Stimulated activated CD4-positive, alpha-beta T cell treated with anti-CD3 and anti-CD28 coated beads, Interleukin-4, amount 100 ng/mL, for 24 hours (primary cell): ENCODE measurements at regions not wholly inside any gene's neighbourhood (a gene's known extent, or its start where the extent isn't known, plus 50 kb on each side); places are given as distances from the start of the nearest gene placed in this dataset.

Experiments used
- DNase-seq: peaks from one replicate; pipeline ENCODE4 v3.0.0-alpha.2; 2020

GRCh38 chr21:24989516-24989915, 617.8 kb downstream of the MRPL39 start:
- no peak for DNase-seq

- DNase-seq: no peak
Observed at GRCh38 chr21:24988941-24989340, 618.3 kb downstream of the MRPL39 start.

- DNase-seq: no peak
Observed at GRCh38 chr21:24976238-24976637, 631.0 kb downstream of the MRPL39 start.

- no peak for DNase-seq
Observed at GRCh38 chr21:24969068-24969467, 638.2 kb downstream of the MRPL39 start.

- DNase-seq: no peak
Observed at GRCh38 chr21:24955275-24955961, 651.9 kb downstream of the MRPL39 start.

- DNase-seq: no peak
Observed at GRCh38 chr21:24948186-24948585, 659.1 kb downstream of the MRPL39 start.

GRCh38 chr21:24945910-24946309, 661.4 kb downstream of the MRPL39 start:
- DNase-seq: no peak

GRCh38 chr21:24941316-24942185, 665.7 kb downstream of the MRPL39 start:
- no peak for DNase-seq

- DNase-seq: no peak
Observed at GRCh38 chr21:24939291-24939690, 668.0 kb downstream of the MRPL39 start.

DNA sequence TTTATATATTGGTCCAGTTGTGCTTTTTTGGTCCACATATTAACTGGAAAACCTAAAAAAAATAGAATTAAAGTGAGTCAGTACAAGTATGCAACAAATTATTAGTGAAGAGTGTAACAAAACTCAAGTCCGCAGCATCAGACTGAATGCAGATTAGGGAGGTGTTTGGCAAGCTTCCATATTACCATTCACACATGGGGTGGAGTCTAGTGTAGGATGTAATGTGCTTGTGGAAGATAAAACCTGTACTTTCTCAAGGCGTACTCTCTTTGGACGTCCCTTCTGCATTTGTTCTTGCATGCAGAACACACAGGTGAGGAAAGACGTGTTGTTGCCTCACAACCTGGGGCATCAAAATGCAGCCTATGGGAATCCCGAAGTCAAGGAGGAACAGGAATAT, 668.7 kb downstream of the MRPL39 start:
- no peak for DNase-seq

GRCh38 chr21:24935991-24936390, 671.3 kb downstream of the MRPL39 start:
- DNase-seq: no peak

DNA sequence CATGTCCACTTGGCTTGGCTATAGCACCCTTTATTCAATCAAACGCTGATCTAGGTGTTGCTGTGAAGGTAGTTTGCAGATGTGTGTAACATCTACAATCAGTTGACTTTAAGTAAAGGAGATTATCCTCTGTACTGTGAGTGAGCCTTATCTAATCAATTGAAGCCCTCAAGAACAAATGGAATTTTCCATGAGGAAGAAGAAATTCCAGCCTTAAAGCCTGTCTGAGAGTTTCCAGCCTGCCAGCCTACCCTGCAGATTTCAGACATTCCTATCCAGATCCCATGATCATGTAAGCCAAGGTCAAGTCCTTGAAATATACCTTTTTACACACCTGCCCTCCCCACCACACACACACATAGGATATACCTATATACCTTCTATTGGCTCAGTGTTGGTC, 696.7 kb downstream of the MRPL39 start:
- DNase-seq: no peak

- DNase-seq: no peak
Observed at GRCh38 chr21:24903994-24904635, 703.2 kb downstream of the MRPL39 start.

DNA sequence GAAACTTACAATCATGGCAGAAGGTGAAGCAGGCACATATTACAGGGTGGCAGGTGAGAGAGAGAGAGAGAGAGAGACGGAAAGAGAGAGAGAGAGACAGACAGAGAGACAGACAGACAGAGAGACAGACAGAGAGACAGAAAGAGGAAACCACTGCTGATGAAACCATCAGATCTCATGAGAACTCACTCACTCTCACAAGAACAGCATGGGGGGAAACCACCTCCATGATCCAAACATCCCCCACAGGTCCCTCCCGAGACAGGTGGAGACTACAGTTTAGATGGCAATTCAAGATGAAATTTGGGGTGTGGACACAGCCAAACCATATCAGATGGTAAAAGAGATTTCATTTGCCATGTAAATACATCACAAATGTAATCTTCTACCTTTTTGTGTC, 708.1 kb downstream of the MRPL39 start:
- DNase-seq: no peak

DNA sequence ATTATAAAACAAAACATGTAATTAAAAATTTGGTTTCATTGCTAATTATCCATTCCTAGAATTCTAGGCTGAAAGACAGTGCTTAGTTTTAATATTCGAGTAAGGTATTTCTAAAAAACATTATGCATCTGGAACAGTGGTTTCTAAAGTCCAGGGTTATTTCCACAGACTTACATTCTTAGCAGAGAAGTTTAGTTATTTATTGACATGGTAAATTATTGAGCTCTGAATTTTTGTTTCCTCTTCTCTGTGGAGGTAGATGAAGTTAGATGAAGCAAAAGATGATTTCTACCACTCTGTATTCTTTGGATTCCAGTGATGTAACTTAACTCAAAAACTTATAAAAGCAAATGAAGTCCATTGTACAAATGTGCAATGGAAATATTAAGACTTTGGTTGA, 709.4 kb downstream of the MRPL39 start:
- DNase-seq: no peak

DNA sequence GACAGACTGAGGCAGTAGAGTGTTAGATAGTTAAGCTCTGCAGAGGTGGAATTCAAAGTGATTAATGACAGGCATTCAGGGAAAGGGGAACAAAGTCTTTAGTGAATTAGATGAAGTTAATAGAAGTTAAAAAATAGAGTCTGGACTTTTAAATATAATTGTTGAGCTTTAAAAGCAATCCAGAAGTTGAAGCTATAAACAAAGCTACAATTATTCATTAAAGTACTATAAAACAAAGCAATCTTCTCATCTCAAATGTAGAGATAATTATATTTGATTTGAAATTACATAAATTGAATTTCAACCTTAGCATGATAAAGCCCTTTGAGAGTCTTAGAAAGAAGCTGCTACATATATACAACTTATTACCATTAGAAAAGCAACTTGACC, 710.6 kb downstream of the MRPL39 start:
- DNase-seq: no peak

- no peak for DNase-seq
Observed at GRCh38 chr21:24895885-24896734, 711.2 kb downstream of the MRPL39 start.

DNA sequence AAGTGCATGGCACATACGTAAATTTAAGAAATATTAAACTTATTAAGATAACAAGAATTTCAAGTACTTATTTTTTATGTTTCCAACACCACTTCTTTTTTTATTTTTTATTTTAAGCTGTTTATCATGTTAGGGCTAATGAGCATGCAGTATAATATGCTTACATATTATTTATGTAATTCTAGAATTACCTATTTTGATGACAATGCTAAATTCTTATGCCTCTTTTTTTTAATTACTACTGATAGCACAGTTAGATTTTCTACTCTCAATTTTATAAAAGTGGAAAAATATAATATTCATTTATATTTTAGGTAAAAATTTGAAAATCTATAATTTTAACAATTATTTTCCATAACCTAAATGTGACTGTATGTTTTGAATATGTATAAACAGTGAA, 713.0 kb downstream of the MRPL39 start:
- DNase-seq: no peak

- no peak for DNase-seq
Observed at GRCh38 chr21:24890021-24890420, 717.3 kb downstream of the MRPL39 start.

GRCh38 chr21:24881506-24881905, 725.8 kb downstream of the MRPL39 start:
- DNase-seq: no peak

GRCh38 chr21:24870633-24871032, 736.6 kb downstream of the MRPL39 start:
- no peak for DNase-seq

- DNase-seq: no peak
Observed at GRCh38 chr21:24869862-24870261, 737.4 kb downstream of the MRPL39 start.

GRCh38 chr21:24868117-24868516, 739.2 kb downstream of the MRPL39 start:
- DNase-seq: no peak
